Stimulated activated naive CD8-positive, alpha-beta T cell treated with anti-CD3 and anti-CD28 coated beads, Interleukin-15, Interleukin-2, amounts not matched to agents 100 U/mL and 50 U/mL, for 24 hours (primary cell): ENCODE measurements at regions not wholly inside any gene's neighbourhood (a gene's known extent, or its start where the extent isn't known, plus 50 kb on each side); places are given as distances from the start of the nearest gene placed in this dataset.
A peak's percentile ranks its signal among the peaks of the same experiment; 100 is the strongest.
"Not testable (repeated sequence)": the region's sequence is repeated elsewhere in the genome, so short reads cannot be mapped to it uniquely, and the experiment has no call there.

Source experiments
- ATAC-seq: fragments of 150-1000 bp; cut with Tn5 transposase; one replicate; pipeline ENCODE4 v1.10.0; 2021
- DNase-seq: peaks from one replicate; pipeline ENCODE4 v3.0.0; 2021

- DNase-seq (no peak), ATAC-seq (no peak)
Observed at GRCh38 chrY:12212394-12212793, 488.6 kb upstream of the USP9Y start.

GRCh38 chrY:12215564-12216022, 485.4 kb upstream of the USP9Y start:
- no peak for ATAC-seq
- no peak for DNase-seq

GRCh38 chrY:12230921-12231320, 470.1 kb upstream of the USP9Y start:
- DNase-seq: no peak
- ATAC-seq: no peak

- DNase-seq (no peak), ATAC-seq (no peak)
Observed at GRCh38 chrY:12236399-12236798, 464.6 kb upstream of the USP9Y start.

- DNase-seq, ATAC-seq: not testable (repeated sequence)
Observed at GRCh38 chrY:12240326-12240725, 460.7 kb upstream of the USP9Y start.

- DNase-seq (no peak), ATAC-seq (no peak)
Observed at GRCh38 chrY:12244146-12244545, 456.9 kb upstream of the USP9Y start.

GRCh38 chrY:12253756-12254155, 447.3 kb upstream of the USP9Y start:
- DNase-seq (no peak), ATAC-seq (no peak)

GRCh38 chrY:12271162-12271561, 429.9 kb upstream of the USP9Y start:
- DNase-seq: no peak
- ATAC-seq: no peak

- no peak for DNase-seq
- no peak for ATAC-seq
Observed at GRCh38 chrY:12285608-12286007, 415.4 kb upstream of the USP9Y start.

- DNase-seq (no peak), ATAC-seq (peak; percentile 57)
Observed at GRCh38 chrY:12288919-12289318, 412.1 kb upstream of the USP9Y start.

- DNase-seq (no peak), ATAC-seq (no peak)
Observed at GRCh38 chrY:12289415-12289814, 411.6 kb upstream of the USP9Y start.

GRCh38 chrY:12292542-12292941, 408.5 kb upstream of the USP9Y start:
- ATAC-seq: no peak
- no peak for DNase-seq

GRCh38 chrY:12296460-12296859, 404.6 kb upstream of the USP9Y start:
- ATAC-seq (no peak), DNase-seq (no peak)

GRCh38 chrY:12299796-12300195, 401.2 kb upstream of the USP9Y start:
- ATAC-seq, DNase-seq: not testable (repeated sequence)

GRCh38 chrY:12303464-12303863, 397.6 kb upstream of the USP9Y start:
- ATAC-seq (peak; percentile 49), DNase-seq (no peak)

GRCh38 chrY:12305456-12305855, 395.6 kb upstream of the USP9Y start:
- DNase-seq (no peak), ATAC-seq (no peak)

GRCh38 chrY:12309212-12309611, 391.8 kb upstream of the USP9Y start:
- no peak for DNase-seq
- ATAC-seq: no peak

GRCh38 chrY:12310832-12311231, 390.2 kb upstream of the USP9Y start:
- no peak for DNase-seq
- ATAC-seq: no peak

- ATAC-seq: no peak
- no peak for DNase-seq
Observed at GRCh38 chrY:12327751-12328150, 373.3 kb upstream of the USP9Y start.

- DNase-seq, ATAC-seq: not testable (repeated sequence)
Observed at GRCh38 chrY:12331917-12332316, 369.1 kb upstream of the USP9Y start.

- ATAC-seq (no peak), DNase-seq (no peak)
Observed at GRCh38 chrY:12343211-12343610, 357.8 kb upstream of the USP9Y start.

- ATAC-seq: no peak
- DNase-seq: no peak
Observed at GRCh38 chrY:12348181-12348580, 352.9 kb upstream of the USP9Y start.

GRCh38 chrY:12357204-12357603, 343.8 kb upstream of the USP9Y start:
- DNase-seq (no peak), ATAC-seq (no peak)

GRCh38 chrY:12357655-12358054, 343.4 kb upstream of the USP9Y start:
- DNase-seq (no peak), ATAC-seq (no peak)

- ATAC-seq (no peak), DNase-seq (no peak)
Observed at GRCh38 chrY:12358337-12358736, 342.7 kb upstream of the USP9Y start.
